GM10248 (cell line): ENCODE measurements at regions not wholly inside any gene's neighbourhood (a gene's known extent, or its start where the extent isn't known, plus 50 kb on each side); places are given as distances from the start of the nearest gene placed in this dataset.

Source experiments
- CTCF ChIA-PET: fragments of 300-600 bp; sonication (Branson Sonifier 250); formaldehyde crosslinking; extraction: SDS; loops from one replicate; lab custom pipeline; 2021; ENCODE audit warnings: antibody characterized with exemption; lab: Yijun Ruan, JAX
- POLR2A ChIA-PET: fragments of 350-650 bp; sonication (Branson Sonifier 250); formaldehyde crosslinking; extraction: SDS; loops from one replicate; lab custom pipeline; 2020; ENCODE audit warnings: antibody characterized with exemption; lab: Yijun Ruan, JAX
- DNase-seq: peaks from one replicate; pipeline ENCODE4 v3.0.0; 2012; ENCODE audit errors: extremely low spot score
- TF ChIP-seq, protein P1 (sequence below): IDR thresholded peaks from 2 replicates; pipeline ENCODE4 v1.5.1; 2012; ENCODE audit warnings: mild to moderate bottlenecking, low read depth; ENCODE audit errors: extremely low read depth, missing control alignments, control extremely low read depth

DNA sequence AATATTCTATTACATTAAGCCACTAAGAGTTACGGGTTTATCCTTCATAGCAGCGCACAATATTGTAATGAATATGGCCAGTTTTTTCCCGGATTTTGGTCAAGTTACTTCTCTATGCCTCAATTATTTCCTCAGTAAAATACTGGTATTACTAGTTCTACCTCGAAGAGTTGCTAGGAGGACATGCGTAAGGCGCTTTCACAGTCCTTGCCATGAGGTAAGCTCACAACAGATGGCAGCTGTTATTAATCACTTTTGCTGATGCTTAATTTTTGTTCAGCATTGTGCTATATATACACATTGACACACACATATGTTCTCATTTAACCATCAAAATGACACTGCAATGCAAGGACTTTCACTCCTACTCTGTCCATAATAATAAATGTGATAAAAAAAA, 101.5 kb downstream of the SCG2 start:
- ChIA-PET CTCF (interaction anchor here (1.2 kb wide), 1 partner anchor 12 kb away, joined by 3 read pairs; no protein-coding TSS in a partner anchor), POLR2A (no interaction called here)
- no peak for DNase-seq
- TF ChIP-seq, protein P1, sequence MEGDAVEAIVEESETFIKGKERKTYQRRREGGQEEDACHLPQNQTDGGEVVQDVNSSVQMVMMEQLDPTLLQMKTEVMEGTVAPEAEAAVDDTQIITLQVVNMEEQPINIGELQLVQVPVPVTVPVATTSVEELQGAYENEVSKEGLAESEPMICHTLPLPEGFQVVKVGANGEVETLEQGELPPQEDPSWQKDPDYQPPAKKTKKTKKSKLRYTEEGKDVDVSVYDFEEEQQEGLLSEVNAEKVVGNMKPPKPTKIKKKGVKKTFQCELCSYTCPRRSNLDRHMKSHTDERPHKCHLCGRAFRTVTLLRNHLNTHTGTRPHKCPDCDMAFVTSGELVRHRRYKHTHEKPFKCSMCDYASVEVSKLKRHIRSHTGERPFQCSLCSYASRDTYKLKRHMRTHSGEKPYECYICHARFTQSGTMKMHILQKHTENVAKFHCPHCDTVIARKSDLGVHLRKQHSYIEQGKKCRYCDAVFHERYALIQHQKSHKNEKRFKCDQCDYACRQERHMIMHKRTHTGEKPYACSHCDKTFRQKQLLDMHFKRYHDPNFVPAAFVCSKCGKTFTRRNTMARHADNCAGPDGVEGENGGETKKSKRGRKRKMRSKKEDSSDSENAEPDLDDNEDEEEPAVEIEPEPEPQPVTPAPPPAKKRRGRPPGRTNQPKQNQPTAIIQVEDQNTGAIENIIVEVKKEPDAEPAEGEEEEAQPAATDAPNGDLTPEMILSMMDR, result no peak

DNA sequence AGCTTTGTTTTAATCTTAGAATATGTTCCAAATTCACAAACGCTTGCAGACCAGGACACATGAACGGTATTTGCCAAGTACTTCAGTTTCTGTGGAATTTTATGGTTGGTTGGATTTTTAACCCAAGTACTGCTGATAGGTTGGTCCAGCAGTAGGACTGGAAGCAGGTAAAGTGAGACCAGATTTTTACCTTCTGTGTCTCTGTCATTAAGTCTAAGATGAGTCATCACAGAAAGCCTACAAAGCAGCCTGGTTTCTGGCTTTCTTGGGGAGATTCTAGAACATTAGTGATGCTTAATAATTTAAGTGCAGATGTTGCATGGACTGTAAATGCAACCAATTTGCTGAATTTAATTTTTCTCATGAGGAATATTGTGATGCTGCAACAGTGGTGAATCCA, 100.5 kb downstream of the SCG2 start:
- TF ChIP-seq, protein P1, result no peak
- POLR2A ChIA-PET, result no interaction called here
- DNase-seq, result no peak
- CTCF ChIA-PET, result interaction anchor here (1.2 kb wide), 1 partner anchor 11 kb away, joined by 3 read pairs; no protein-coding TSS in a partner anchor

DNA sequence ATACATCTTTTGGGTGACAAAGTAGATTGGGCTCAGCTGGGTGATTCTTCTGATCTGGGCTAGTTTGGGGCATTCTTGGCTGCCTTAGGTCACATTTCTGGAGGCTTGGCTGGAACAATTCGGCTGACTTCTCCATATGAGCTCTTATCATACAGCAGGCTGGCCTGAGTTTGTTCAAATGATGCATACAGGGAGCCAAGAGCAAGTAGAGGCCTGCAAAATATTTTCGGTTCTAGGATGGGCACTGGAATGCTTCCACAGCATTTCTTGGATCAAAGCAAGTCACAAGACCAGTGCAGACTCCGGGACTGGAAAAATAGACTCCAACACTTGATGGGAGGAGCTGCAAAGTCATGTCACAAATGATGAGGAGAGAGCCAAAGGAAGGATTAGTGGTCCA, 98.4 kb downstream of the SCG2 start:
- CTCF ChIA-PET, result no interaction called here
- no peak for DNase-seq
- TF ChIP-seq, protein P1, result no peak
- POLR2A ChIA-PET, result no interaction called here

DNA sequence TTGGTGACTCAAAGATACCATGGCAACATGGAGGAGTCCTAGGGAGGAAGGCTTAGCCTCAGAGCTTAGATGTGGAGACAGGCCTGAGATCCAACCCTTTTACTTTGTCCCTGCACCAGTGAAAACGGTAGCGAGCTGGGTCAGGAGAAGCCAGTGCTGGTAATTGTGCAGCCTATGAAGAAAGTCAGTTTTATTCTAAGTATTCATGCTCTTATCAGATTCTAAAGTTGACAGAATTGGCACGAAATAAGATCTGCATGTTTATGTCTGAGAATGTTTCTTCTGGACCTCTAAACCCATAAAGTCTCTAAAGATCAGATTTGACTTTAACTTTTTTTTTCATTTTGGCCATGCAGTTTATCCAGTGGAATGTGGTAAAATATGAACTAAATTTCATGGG, 93.8 kb downstream of the SCG2 start:
- ChIA-PET POLR2A (no interaction called here), CTCF (interaction anchor here (0.9 kb wide), 1 partner anchor 51 kb away, joined by 3 read pairs; no protein-coding TSS in a partner anchor)
- TF ChIP-seq, protein P1, result no peak
- DNase-seq, result no peak

DNA sequence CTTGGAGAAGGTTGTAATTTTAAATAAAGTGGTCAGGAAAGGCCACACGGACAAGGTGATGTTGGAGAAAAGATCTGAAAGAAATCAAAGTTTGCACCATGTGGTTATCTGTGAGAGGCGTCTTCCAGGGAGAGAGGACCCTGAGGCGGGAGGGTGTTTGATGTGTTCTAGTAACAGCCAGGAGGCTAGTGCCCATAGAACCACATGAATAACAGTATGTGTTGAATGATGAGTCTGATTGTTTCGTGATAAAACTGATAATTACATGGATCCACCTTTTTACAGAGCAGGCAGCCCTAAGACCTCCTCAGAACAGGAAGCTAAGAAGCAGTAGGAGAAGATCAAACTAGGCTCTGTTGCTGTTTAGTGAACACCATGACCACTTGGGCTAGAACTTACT, 91.4 kb downstream of the SCG2 start:
- POLR2A ChIA-PET, result no interaction called here
- TF ChIP-seq, protein P1, result no peak
- CTCF ChIA-PET, result interaction anchor here (0.8 to 1.1 kb wide), 2 partner anchors 20 to 27 kb away, joined by 3 to 4 read pairs; no protein-coding TSS in a partner anchor
- DNase-seq, result no peak

DNA sequence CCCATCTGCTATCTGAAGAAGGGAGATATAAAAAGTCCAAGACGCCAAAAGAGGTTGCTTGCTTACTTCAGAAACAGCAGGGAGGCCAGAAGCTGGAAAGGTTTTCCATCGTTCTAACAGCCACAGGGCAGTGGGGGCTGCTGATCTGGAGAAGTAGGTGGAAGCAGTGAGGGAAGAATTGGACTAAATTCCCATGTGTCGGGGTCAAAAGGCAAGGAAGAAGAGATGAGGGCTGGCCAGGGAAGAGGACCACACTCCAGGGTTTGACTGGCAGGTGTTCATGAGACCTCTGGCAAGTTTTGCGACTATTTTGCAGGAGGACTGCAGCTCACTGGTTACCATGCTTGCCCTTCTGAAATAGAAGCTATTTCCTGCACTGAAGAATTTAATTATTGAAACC, 91.0 kb downstream of the SCG2 start:
- POLR2A ChIA-PET, result no interaction called here
- CTCF ChIA-PET, result interaction anchor here (1.1 kb wide), 1 partner anchor 21 kb away, joined by 4 read pairs; no protein-coding TSS in a partner anchor

More for the DNA sequence above, 91.0 kb downstream of the SCG2 start:
- no peak for DNase-seq
- TF ChIP-seq, protein P1, result no peak
